ENCODE measurements at regions not wholly inside any gene's neighbourhood (a gene's known extent, or its start where the extent isn't known, plus 50 kb on each side); places are given as distances from the start of the nearest gene placed in this dataset.

DNA sequence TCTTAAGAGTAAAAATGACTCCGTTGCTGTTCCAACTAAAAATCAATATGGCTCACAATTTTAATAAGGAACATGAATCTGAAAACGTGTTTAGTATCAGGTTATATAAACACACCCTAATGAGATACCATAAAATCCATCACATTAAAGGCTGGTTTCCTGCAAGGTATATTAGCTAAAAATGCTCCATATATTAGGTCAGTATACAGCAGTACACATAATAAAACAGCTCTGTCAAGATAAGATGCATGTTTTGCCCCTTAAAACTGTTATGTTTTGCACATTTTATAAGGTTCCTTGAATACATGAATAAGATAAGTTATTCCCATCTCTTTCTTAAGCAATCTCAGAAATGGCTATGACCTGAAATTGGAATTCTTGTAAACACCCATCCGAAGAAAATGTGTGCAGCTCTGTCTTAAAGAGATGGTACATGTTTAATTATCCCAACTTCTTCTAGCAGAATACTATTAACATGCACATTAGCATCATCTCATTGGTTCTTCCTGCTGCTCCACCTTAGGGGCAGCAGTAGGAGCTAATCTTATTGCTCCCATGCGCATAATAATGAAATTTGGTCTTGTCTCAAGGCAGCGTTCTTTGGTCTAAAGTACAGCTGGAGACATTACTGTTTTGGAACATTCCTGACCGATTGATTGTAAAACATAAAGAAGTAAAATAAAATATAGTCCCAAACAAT, 836.1 kb upstream of the FANCL start:
- no peak overlapping the region for H3K4me2 ChIP-seq (ENCODE audit: low read length)
- no peaks in the 10 kb centered on the region for H3K79me2 ChIP-seq (ENCODE audit: insufficient read depth, low read length)
- H4K20me1 ChIP-seq (ENCODE audit: insufficient read depth, low read length): no peaks in the 10 kb centered on the region
- H3K27ac ChIP-seq (ENCODE audit: low read depth, low read length, poor library complexity, severe bottlenecking): no peak overlapping the region
- H3K4me1 ChIP-seq (ENCODE audit: insufficient read depth, low read length, severe bottlenecking): no peaks in the 10 kb centered on the region
- no peaks in the 10 kb centered on the region for H3K27me3 ChIP-seq (ENCODE audit: insufficient read depth, low read length)
- H3K9ac ChIP-seq (ENCODE audit: low read length): no peak overlapping the region
- H2AFZ ChIP-seq (ENCODE audit: low read length): no peak overlapping the region
- no peak for TF ChIP-seq EZH2 (IDR thresholded peaks at IDR 0.05; ENCODE audit: borderline replicate concordance, low read length)
- TF ChIP-seq, protein P1, sequence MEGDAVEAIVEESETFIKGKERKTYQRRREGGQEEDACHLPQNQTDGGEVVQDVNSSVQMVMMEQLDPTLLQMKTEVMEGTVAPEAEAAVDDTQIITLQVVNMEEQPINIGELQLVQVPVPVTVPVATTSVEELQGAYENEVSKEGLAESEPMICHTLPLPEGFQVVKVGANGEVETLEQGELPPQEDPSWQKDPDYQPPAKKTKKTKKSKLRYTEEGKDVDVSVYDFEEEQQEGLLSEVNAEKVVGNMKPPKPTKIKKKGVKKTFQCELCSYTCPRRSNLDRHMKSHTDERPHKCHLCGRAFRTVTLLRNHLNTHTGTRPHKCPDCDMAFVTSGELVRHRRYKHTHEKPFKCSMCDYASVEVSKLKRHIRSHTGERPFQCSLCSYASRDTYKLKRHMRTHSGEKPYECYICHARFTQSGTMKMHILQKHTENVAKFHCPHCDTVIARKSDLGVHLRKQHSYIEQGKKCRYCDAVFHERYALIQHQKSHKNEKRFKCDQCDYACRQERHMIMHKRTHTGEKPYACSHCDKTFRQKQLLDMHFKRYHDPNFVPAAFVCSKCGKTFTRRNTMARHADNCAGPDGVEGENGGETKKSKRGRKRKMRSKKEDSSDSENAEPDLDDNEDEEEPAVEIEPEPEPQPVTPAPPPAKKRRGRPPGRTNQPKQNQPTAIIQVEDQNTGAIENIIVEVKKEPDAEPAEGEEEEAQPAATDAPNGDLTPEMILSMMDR (IDR thresholded peaks at IDR 0.05; ENCODE audit: low read length): no peak
- H3K9me2 ChIP-seq (ENCODE audit: low read depth, low read length): no peaks in the 10 kb centered on the region
- H3K9me3 ChIP-seq (ENCODE audit: low read length): no peaks in the 10 kb centered on the region
- no peak overlapping the region for H3K4me3 ChIP-seq (ENCODE audit: low read depth, low read length, poor library complexity, severe bottlenecking)
- H3K36me3 ChIP-seq (ENCODE audit: insufficient read depth, low read length): no peaks in the 10 kb centered on the region
- H3F3A ChIP-seq (ENCODE audit: insufficient read depth, low read length): no peaks in the 10 kb centered on the region

DNA sequence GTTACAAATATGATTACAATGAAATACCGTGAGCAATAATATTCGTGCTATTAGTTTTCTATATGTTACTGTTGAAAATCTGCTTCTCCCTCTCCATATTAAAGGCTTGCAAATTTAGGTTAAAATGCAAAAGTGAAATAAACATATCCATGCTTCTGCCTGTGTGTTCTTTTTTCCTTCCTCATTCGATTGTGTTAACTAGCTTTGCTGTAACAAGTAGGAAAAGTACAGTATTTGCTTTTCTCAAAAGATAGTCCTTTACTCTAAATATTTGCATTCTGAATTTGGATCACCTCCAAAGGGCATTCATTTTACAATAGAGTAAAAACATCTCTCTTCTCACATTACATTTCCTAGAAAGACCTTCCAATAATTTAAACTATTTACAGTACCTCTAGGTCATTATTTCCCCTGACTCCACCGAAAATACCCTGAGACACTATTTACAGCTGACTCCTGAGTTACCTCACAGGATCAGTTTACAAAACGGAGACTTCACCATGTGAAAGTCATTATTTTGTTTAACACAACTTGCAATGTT, 835.0 kb upstream of the FANCL start:
- no peaks in the 10 kb centered on the region for H3K9me2 ChIP-seq (ENCODE audit: low read depth, low read length)
- H3K4me1 ChIP-seq (ENCODE audit: insufficient read depth, low read length, severe bottlenecking): no peaks in the 10 kb centered on the region
- TF ChIP-seq, protein P1 (IDR thresholded peaks at IDR 0.05; ENCODE audit: low read length): no peak
- TF ChIP-seq EZH2 (IDR thresholded peaks at IDR 0.05; ENCODE audit: borderline replicate concordance, low read length): no peak
- no peaks in the 10 kb centered on the region for H4K20me1 ChIP-seq (ENCODE audit: insufficient read depth, low read length)
- H3K36me3 ChIP-seq (ENCODE audit: insufficient read depth, low read length): no peaks in the 10 kb centered on the region
- H2AFZ ChIP-seq (ENCODE audit: low read length): no peak overlapping the region
- no peak overlapping the region for H3K9ac ChIP-seq (ENCODE audit: low read length)
- H3K4me3 ChIP-seq (ENCODE audit: low read depth, low read length, poor library complexity, severe bottlenecking): no peak overlapping the region
- H3K9me3 ChIP-seq (ENCODE audit: low read length): no peaks in the 10 kb centered on the region
- no peak overlapping the region for H3K4me2 ChIP-seq (ENCODE audit: low read length)
- H3K27ac ChIP-seq (ENCODE audit: low read depth, low read length, poor library complexity, severe bottlenecking): no peak overlapping the region
- H3F3A ChIP-seq (ENCODE audit: insufficient read depth, low read length): no peaks in the 10 kb centered on the region
- no peaks in the 10 kb centered on the region for H3K79me2 ChIP-seq (ENCODE audit: insufficient read depth, low read length)
- H3K27me3 ChIP-seq (ENCODE audit: insufficient read depth, low read length): no peaks in the 10 kb centered on the region

DNA sequence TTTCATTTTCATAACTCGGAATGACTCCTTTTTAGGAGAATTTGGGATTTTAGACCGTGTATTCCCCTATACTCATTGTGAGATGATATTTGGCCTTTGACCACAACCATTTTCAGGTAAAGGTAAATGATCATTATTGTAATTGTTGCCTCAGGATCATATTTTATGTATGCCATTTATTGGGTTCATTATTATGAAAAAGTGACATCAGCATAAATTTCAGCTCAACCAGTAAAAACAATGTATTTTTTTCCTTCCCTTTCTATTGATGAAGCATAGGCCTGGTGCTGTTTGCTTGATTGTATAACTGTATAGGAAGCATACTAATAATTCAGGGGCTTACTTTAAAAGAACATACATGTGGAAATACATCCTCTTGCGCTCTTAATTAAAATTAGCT, 832.9 kb upstream of the FANCL start:
- Histone ChIP-seq H3K27ac (ENCODE audit: low read depth, low read length, poor library complexity, severe bottlenecking) (no peak overlapping the region), H3F3A (ENCODE audit: insufficient read depth, low read length) (no peaks in the 10 kb centered on the region), H3K4me3 (ENCODE audit: low read depth, low read length, poor library complexity, severe bottlenecking) (no peak overlapping the region), H3K9me3 (ENCODE audit: low read length) (no peaks in the 10 kb centered on the region), H3K9ac (ENCODE audit: low read length) (no peak overlapping the region), H3K27me3 (ENCODE audit: insufficient read depth, low read length) (no peaks in the 10 kb centered on the region), H3K4me1 (ENCODE audit: insufficient read depth, low read length, severe bottlenecking) (no peaks in the 10 kb centered on the region), H3K9me2 (ENCODE audit: low read depth, low read length) (no peaks in the 10 kb centered on the region), H3K36me3 (ENCODE audit: insufficient read depth, low read length) (no peaks in the 10 kb centered on the region), H3K4me2 (ENCODE audit: low read length) (no peak overlapping the region), H3K79me2 (ENCODE audit: insufficient read depth, low read length) (no peaks in the 10 kb centered on the region), H4K20me1 (ENCODE audit: insufficient read depth, low read length) (no peaks in the 10 kb centered on the region), H2AFZ (ENCODE audit: low read length) (no peak overlapping the region)
- no peak for TF ChIP-seq EZH2 (IDR thresholded peaks at IDR 0.05; ENCODE audit: borderline replicate concordance, low read length)
- TF ChIP-seq, protein P1 (IDR thresholded peaks at IDR 0.05; ENCODE audit: low read length): no peak

All from OCI-LY1 (cell line).